Activated CD8-positive, alpha-beta T cell treated with anti-CD3 and anti-CD28 coated beads for 36 hours (primary cell): ENCODE measurements at regions not wholly inside any gene's neighbourhood (a gene's known extent, or its start where the extent isn't known, plus 50 kb on each side); places are given as distances from the start of the nearest gene placed in this dataset.
"Not testable (repeated sequence)": the region's sequence is repeated elsewhere in the genome, so short reads cannot be mapped to it uniquely, and the experiment has no call there.

Experiments
- ATAC-seq: fragments of 200-7000 bp; cut with Tn5 transposase; one replicate; pipeline ENCODE4 v1.10.0; 2021; ENCODE audit warnings: mild to moderate bottlenecking, moderate library complexity
- CTCF ChIA-PET: fragments of 350-600 bp; sonication (Branson Sonifier 250); formaldehyde crosslinking; loops from one replicate; lab custom pipeline; 2021; ENCODE audit warnings: antibody characterized with exemption; lab: Charles Lee
- POLR2A ChIA-PET: fragments of 350-600 bp; sonication (Branson Sonifier 250); formaldehyde crosslinking; loops from one replicate; lab custom pipeline; 2021; ENCODE audit warnings: antibody characterized with exemption; lab: Charles Lee
- DNase-seq: peaks from one replicate; pipeline ENCODE4 v3.0.0-alpha.2; 2020
- H3K27ac Mint-ChIP-seq: one replicate; pipeline ENCODE4 v1.8.0; 2021; ENCODE audit warnings: mild to moderate bottlenecking, mixed read lengths
- H3K27me3 Mint-ChIP-seq: one replicate; pipeline ENCODE4 v1.8.0; 2021; ENCODE audit warnings: mixed read lengths
- H3K36me3 Mint-ChIP-seq: one replicate; pipeline ENCODE4 v1.8.0; 2021; ENCODE audit warnings: low read depth, mixed read lengths
- H3K4me1 Mint-ChIP-seq: one replicate; pipeline ENCODE4 v1.8.0; 2021; ENCODE audit warnings: low read depth, mixed read lengths
- H3K4me3 Mint-ChIP-seq: one replicate; pipeline ENCODE4 v1.8.0; 2021; ENCODE audit warnings: mild to moderate bottlenecking, moderate library complexity, mixed read lengths
- H3K9me3 Mint-ChIP-seq: one replicate; pipeline ENCODE4 v1.8.0; 2021; ENCODE audit warnings: mixed read lengths
- CTCF ChIP-seq: fragments of 200-600 bp; IDR thresholded peaks from one replicate; pipeline ENCODE4 v1.8.0; 2022; ENCODE audit warnings: antibody characterized with exemption, mild to moderate bottlenecking
- intact Hi-C: fragments of 100-400 bp; cut with micrococcal nuclease; formaldehyde crosslinking; loops from one replicate; pipeline ENCODE4 v1.10.0; 2022

GRCh38 chr3:89533275-89533674, 425.9 kb downstream of the EPHA3 start:
- no peaks in the 10 kb centered on the region for H3K4me1 Mint-ChIP-seq
- no peak for ATAC-seq
- H3K27ac Mint-ChIP-seq = no peak overlapping the region
- H3K27me3 Mint-ChIP-seq = no peaks in the 10 kb centered on the region
- CTCF ChIA-PET = no interaction called here
- no peak overlapping the region for H3K4me3 Mint-ChIP-seq
- peaks cover 7% of the 10 kb centered on the region for H3K9me3 Mint-ChIP-seq
- TF ChIP-seq CTCF = no peak
- POLR2A ChIA-PET = no interaction called here
- no peaks in the 10 kb centered on the region for H3K36me3 Mint-ChIP-seq
- intact Hi-C loops = no loop called here
- DNase-seq = no peak

DNA sequence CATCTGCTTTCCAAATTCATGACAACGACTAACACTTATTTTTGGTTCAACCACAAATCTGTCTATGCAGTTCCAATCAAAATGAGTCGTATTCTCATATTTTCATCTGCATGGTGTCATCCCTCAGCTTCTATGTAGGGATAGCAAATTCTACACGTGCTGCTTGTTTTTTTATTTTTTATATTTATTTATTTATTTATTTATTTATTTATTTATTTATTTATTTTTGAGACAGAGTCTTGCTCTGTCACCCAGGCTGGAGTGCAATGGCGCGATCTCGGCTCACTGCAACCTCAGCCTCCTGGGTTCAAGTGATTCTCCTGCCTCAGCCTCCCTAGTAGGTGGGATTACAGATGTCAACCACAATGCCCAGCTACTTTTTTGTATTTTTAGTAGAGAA, 447.2 kb downstream of the EPHA3 start:
- H3K27ac Mint-ChIP-seq, H3K9me3 Mint-ChIP-seq, H3K27me3 Mint-ChIP-seq, DNase-seq, intact Hi-C loops, ATAC-seq, POLR2A ChIA-PET, CTCF ChIA-PET, H3K36me3 Mint-ChIP-seq, H3K4me1 Mint-ChIP-seq, H3K4me3 Mint-ChIP-seq: not testable (repeated sequence)

- H3K36me3 Mint-ChIP-seq = no peaks in the 10 kb centered on the region
- no peaks in the 10 kb centered on the region for H3K27me3 Mint-ChIP-seq
- H3K27ac Mint-ChIP-seq = no peak overlapping the region
- ChIA-PET POLR2A (no interaction called here), CTCF (no interaction called here)
- DNase-seq (no peak), ATAC-seq (no peak)
- TF ChIP-seq CTCF = no peak
- no peak overlapping the region for H3K4me3 Mint-ChIP-seq
- no peaks in the 10 kb centered on the region for H3K4me1 Mint-ChIP-seq
- H3K9me3 Mint-ChIP-seq = peaks cover 12% of the 10 kb centered on the region
- intact Hi-C loops = no loop called here
Measured at GRCh38 chr3:89558711-89559110, 451.3 kb downstream of the EPHA3 start.

DNA sequence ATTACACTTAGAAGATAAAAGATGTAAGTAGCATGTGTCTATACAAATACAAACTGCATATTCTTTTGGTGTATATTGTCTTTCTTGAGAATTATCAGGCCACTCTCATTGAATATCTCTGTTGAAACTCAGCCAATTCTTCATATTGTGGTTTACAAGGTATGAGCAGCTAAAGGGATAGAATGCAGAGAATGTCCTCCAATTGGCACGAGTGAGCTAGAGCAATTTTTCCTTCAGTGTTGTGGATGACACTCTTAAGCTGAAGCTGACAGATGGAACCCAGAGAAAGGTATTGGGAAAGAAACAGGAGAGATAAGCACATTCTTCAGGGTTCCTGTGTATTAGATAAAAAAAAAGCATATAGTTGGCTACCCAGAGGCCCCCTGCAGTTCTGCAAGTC, 453.1 kb downstream of the EPHA3 start:
- Mint-ChIP-seq H3K9me3 (peaks cover 12% of the 10 kb centered on the region), H3K4me3 (no peak overlapping the region), H3K36me3 (no peaks in the 10 kb centered on the region), H3K27ac (no peak overlapping the region), H3K27me3 (no peaks in the 10 kb centered on the region), H3K4me1 (no peaks in the 10 kb centered on the region)
- no peak for ATAC-seq
- POLR2A ChIA-PET = no interaction called here
- CTCF ChIA-PET = no interaction called here
- intact Hi-C loops = no loop called here
- no peak for TF ChIP-seq CTCF
- no peak for DNase-seq

GRCh38 chr3:89562373-89562772, 455.0 kb downstream of the EPHA3 start:
- H3K27ac Mint-ChIP-seq = no peak overlapping the region
- no peak for DNase-seq
- CTCF ChIA-PET = no interaction called here
- peaks cover 19% of the 10 kb centered on the region for H3K9me3 Mint-ChIP-seq
- TF ChIP-seq CTCF = no peak
- intact Hi-C loops = no loop called here
- H3K27me3 Mint-ChIP-seq = no peaks in the 10 kb centered on the region
- H3K36me3 Mint-ChIP-seq = no peaks in the 10 kb centered on the region
- no peaks in the 10 kb centered on the region for H3K4me1 Mint-ChIP-seq
- no peak overlapping the region for H3K4me3 Mint-ChIP-seq
- no peak for ATAC-seq
- POLR2A ChIA-PET = no interaction called here

DNA sequence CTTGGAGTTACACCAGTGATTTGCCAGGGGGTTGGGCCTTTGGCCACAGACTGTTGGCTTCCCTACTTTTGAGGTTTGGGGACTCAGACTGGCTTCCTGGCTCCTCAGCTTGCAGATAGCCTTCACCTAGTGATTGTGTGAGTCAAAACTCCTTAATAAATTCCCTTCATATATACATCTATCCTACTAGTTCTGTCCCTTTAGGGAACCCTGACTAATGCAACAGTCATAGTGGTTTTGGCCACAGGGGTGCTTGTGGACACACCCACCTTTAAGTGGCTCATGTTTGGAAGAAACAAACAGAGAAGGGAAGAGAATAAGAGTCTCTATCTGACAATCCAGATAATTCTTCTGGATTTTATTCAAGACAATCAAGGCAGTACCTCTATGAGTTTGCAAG, 457.7 kb downstream of the EPHA3 start:
- H3K4me1 Mint-ChIP-seq = no peaks in the 10 kb centered on the region
- ChIA-PET CTCF (no interaction called here), POLR2A (no interaction called here)
- DNase-seq = no peak
- intact Hi-C loops = no loop called here
- no peak overlapping the region for H3K27ac Mint-ChIP-seq
- no peak for ATAC-seq
- no peaks in the 10 kb centered on the region for H3K36me3 Mint-ChIP-seq
- H3K27me3 Mint-ChIP-seq = no peaks in the 10 kb centered on the region
- H3K9me3 Mint-ChIP-seq = peaks cover 19% of the 10 kb centered on the region
- no peak overlapping the region for H3K4me3 Mint-ChIP-seq
- TF ChIP-seq CTCF = no peak
